GM23248 (cell line): ENCODE measurements at regions not wholly inside any gene's neighbourhood (a gene's known extent, or its start where the extent isn't known, plus 50 kb on each side); places are given as distances from the start of the nearest gene placed in this dataset.

ENCODE experiments used
- EZH2 ChIP-seq: fragments of 200-600 bp; sonication (generic); IDR thresholded peaks from 2 replicates; pipeline ENCODE4 v1.6.1; 2018; ENCODE audit warnings: antibody characterized with exemption, mild to moderate bottlenecking; ENCODE audit not compliant: insufficient read depth, poor library complexity, severe bottlenecking
- EZH2phosphoT487 ChIP-seq: fragments of 200-600 bp; sonication (generic); IDR thresholded peaks from 2 replicates; pipeline ENCODE4 v1.6.1; 2018; ENCODE audit warnings: antibody characterized with exemption, moderate library complexity, mild to moderate bottlenecking, low read depth; ENCODE audit not compliant: insufficient read depth

- no peak for TF ChIP-seq EZH2
- no peak for TF ChIP-seq EZH2phosphoT487
Measured at GRCh38 chr9:89712283-89712682, 107.5 kb downstream of the GADD45G start.
